ENCODE measurements at regions not wholly inside any gene's neighbourhood (a gene's known extent, or its start where the extent isn't known, plus 50 kb on each side); places are given as distances from the start of the nearest gene placed in this dataset.

- Histone ChIP-seq H3K4me3 (ENCODE audit: low read depth, low read length, poor library complexity, severe bottlenecking) (no peak overlapping the region), H3K4me1 (ENCODE audit: insufficient read depth, low read length, severe bottlenecking) (peaks cover 1% of the 10 kb centered on the region), H3K9ac (ENCODE audit: low read length) (no peak overlapping the region), H3K9me2 (ENCODE audit: low read depth, low read length) (no peaks in the 10 kb centered on the region), H2AFZ (ENCODE audit: low read length) (no peak overlapping the region), H3K4me2 (ENCODE audit: low read length) (no peak overlapping the region), H3F3A (ENCODE audit: insufficient read depth, low read length) (no peaks in the 10 kb centered on the region), H3K79me2 (ENCODE audit: insufficient read depth, low read length) (no peaks in the 10 kb centered on the region), H3K9me3 (ENCODE audit: low read length) (no peaks in the 10 kb centered on the region), H3K36me3 (ENCODE audit: insufficient read depth, low read length) (no peaks in the 10 kb centered on the region), H3K27ac (ENCODE audit: low read depth, low read length, poor library complexity, severe bottlenecking) (no peak overlapping the region), H4K20me1 (ENCODE audit: insufficient read depth, low read length) (no peaks in the 10 kb centered on the region), H3K27me3 (ENCODE audit: insufficient read depth, low read length) (no peaks in the 10 kb centered on the region; the same call in 1 of the 2 replicates)
- TF ChIP-seq EZH2 (IDR thresholded peaks at IDR 0.05; ENCODE audit: borderline replicate concordance, low read length), result no peak
- TF ChIP-seq, protein P1, sequence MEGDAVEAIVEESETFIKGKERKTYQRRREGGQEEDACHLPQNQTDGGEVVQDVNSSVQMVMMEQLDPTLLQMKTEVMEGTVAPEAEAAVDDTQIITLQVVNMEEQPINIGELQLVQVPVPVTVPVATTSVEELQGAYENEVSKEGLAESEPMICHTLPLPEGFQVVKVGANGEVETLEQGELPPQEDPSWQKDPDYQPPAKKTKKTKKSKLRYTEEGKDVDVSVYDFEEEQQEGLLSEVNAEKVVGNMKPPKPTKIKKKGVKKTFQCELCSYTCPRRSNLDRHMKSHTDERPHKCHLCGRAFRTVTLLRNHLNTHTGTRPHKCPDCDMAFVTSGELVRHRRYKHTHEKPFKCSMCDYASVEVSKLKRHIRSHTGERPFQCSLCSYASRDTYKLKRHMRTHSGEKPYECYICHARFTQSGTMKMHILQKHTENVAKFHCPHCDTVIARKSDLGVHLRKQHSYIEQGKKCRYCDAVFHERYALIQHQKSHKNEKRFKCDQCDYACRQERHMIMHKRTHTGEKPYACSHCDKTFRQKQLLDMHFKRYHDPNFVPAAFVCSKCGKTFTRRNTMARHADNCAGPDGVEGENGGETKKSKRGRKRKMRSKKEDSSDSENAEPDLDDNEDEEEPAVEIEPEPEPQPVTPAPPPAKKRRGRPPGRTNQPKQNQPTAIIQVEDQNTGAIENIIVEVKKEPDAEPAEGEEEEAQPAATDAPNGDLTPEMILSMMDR (IDR thresholded peaks at IDR 0.05; ENCODE audit: low read length), result no peak
Measured at GRCh38 chr10:113305871-113306270, 247.0 kb upstream of the HABP2 start.

GRCh38 chr10:113309791-113310190 is 243.1 kb upstream of the HABP2 start:
- Histone ChIP-seq H3K9ac (ENCODE audit: low read length) (no peak overlapping the region), H3K9me3 (ENCODE audit: low read length) (no peaks in the 10 kb centered on the region), H3K4me1 (ENCODE audit: insufficient read depth, low read length, severe bottlenecking) (no peaks in the 10 kb centered on the region), H2AFZ (ENCODE audit: low read length) (no peak overlapping the region), H3K27me3 (ENCODE audit: insufficient read depth, low read length) (peaks cover 4% of the 10 kb centered on the region), H3K9me2 (ENCODE audit: low read depth, low read length) (no peaks in the 10 kb centered on the region), H3K4me3 (ENCODE audit: low read depth, low read length, poor library complexity, severe bottlenecking) (no peak overlapping the region), H3K27ac (ENCODE audit: low read depth, low read length, poor library complexity, severe bottlenecking) (no peak overlapping the region), H3K79me2 (ENCODE audit: insufficient read depth, low read length) (no peaks in the 10 kb centered on the region), H3K4me2 (ENCODE audit: low read length) (no peak overlapping the region), H3K36me3 (ENCODE audit: insufficient read depth, low read length) (no peaks in the 10 kb centered on the region; the same call in 1 of the 2 replicates), H3F3A (ENCODE audit: insufficient read depth, low read length) (no peaks in the 10 kb centered on the region), H4K20me1 (ENCODE audit: insufficient read depth, low read length) (no peaks in the 10 kb centered on the region)
- TF ChIP-seq EZH2 (IDR thresholded peaks at IDR 0.05; ENCODE audit: borderline replicate concordance, low read length), result no peak
- TF ChIP-seq, protein P1 (IDR thresholded peaks at IDR 0.05; ENCODE audit: low read length), result no peak

DNA sequence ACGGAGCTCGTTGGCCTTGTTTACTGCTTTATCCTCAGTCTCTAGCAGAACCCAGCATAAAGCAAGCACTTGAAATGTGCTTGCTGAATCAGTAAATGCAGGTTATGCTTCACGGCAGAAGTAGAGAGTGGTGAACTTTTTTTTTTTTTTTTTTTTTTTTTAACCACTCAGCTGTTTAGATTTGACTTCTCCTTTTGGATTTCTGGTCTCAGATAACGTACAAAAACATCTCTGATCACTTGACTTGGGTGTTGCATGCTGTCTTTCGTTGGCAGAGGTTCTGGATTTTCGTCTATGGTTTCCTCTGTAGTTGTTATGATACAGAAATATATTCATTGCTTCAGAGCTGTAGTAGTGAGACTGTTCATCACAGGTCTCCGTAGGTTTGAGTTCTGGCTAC is 242.5 kb upstream of the HABP2 start:
- H3K27ac ChIP-seq (ENCODE audit: low read depth, low read length, poor library complexity, severe bottlenecking), result no peak overlapping the region
- no peaks in the 10 kb centered on the region for H3K79me2 ChIP-seq (ENCODE audit: insufficient read depth, low read length)
- no peaks in the 10 kb centered on the region; the same call in 1 of the 2 replicates for H3K36me3 ChIP-seq (ENCODE audit: insufficient read depth, low read length)
- H3K4me3 ChIP-seq (ENCODE audit: low read depth, low read length, poor library complexity, severe bottlenecking), result no peak overlapping the region
- no peaks in the 10 kb centered on the region for H3K9me2 ChIP-seq (ENCODE audit: low read depth, low read length)
- peaks cover 4% of the 10 kb centered on the region for H3K27me3 ChIP-seq (ENCODE audit: insufficient read depth, low read length)
- H4K20me1 ChIP-seq (ENCODE audit: insufficient read depth, low read length), result no peaks in the 10 kb centered on the region
- no peaks in the 10 kb centered on the region for H3K4me1 ChIP-seq (ENCODE audit: insufficient read depth, low read length, severe bottlenecking)
- no peak for TF ChIP-seq EZH2 (IDR thresholded peaks at IDR 0.05; ENCODE audit: borderline replicate concordance, low read length)
- TF ChIP-seq, protein P1 (IDR thresholded peaks at IDR 0.05; ENCODE audit: low read length), result no peak
- no peak overlapping the region for H3K4me2 ChIP-seq (ENCODE audit: low read length)
- H3K9me3 ChIP-seq (ENCODE audit: low read length), result no peaks in the 10 kb centered on the region
- no peaks in the 10 kb centered on the region for H3F3A ChIP-seq (ENCODE audit: insufficient read depth, low read length)
- H2AFZ ChIP-seq (ENCODE audit: low read length), result no peak overlapping the region
- no peak overlapping the region for H3K9ac ChIP-seq (ENCODE audit: low read length)

All from OCI-LY1 (cell line).